ENCODE measurements at regions not wholly inside any gene's neighbourhood (a gene's known extent, or its start where the extent isn't known, plus 50 kb on each side); places are given as distances from the start of the nearest gene placed in this dataset.

- intact Hi-C loops (cut with micrococcal nuclease), result no loop called here
Observed at GRCh38 chr15:39142500-39142899, 438.4 kb upstream of the THBS1 start.

- intact Hi-C loops (cut with micrococcal nuclease), result no loop called here
Observed at GRCh38 chr15:39143479-39143878, 437.4 kb upstream of the THBS1 start.

DNA sequence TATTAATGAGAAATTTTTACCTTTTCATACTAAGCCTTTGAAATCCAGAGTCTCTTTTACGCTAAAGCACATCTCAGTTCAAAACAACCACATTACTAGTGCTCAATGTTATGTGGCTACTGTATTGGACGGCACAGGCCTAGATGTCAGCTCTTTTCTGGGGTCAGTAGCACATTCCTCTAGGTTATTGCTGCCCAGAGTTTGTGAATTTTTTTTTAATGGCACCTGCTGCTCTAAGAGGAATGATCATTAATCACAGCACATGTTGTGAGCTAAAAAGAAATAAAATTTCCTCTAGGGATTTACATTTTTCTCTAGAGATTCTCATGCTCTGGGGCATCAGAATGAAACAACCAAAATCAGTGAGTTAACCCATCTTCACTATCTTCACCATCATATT, 436.8 kb upstream of the THBS1 start:
- intact Hi-C loops (cut with micrococcal nuclease), result no loop called here

GRCh38 chr15:39144613-39145499, 436.0 kb upstream of the THBS1 start:
- intact Hi-C loops (cut with micrococcal nuclease), result no loop called here

DNA sequence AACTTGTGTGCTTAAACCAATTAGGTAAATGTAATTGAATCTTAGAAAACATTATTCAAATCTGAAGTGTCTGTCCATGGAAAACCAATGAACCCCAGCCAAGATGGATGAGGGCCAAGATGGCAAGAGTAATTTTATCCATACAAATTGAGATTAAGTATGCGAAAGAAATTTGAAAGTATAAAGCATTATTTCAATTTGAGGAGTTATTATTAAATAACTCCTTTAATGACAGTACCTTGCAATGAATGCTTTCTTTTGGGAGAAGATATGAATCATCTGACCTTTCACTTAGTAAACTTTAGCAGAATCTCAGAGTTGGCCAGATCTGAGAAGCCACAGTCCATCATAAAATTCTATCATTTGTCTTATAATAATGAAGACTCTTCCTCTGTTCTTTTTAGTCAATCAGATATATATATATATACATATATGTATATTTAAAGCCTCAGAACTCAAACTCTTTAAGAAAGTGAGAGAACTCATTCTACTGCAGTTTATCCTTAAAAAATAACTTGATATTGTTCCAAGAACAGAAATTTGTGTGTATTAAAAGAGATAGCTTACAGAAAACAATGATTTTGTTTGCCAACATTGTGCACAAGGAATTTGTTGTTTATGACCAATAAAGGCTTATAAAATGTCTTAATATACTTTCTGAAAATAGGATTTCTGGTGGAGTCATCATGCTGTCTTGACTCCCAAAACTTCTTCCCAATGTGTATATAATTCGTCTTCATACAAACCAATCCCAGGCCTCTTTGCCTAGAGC, 434.8 kb upstream of the THBS1 start:
- intact Hi-C loops (cut with micrococcal nuclease), result no loop called here

DNA sequence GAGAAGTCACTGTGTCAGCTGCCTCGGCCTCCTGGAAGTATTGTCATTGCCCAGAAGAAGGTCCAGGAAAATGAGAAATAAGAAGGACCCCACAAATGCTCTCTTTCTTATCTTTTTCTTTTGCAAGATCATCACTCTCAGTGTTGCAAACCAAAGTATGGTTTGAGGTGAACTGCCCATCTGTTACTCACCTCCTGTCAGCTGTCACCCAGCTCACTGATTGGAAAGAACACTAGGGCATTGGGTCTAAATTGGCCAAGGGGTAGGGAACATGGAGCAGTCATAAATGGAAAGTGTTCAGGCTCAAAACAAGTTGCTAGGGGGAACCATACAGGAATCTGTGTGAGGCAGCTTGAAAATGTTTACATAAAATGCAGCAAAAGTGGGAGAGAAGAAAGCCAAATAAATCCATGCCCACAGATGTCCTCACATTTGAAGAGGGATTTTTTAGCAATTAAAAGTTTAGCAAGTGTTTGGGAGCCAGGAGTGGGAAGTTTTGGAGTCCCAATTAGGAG, 431.2 kb upstream of the THBS1 start:
- intact Hi-C loops (cut with micrococcal nuclease), result no loop called here

- intact Hi-C loops (cut with micrococcal nuclease), result no loop called here
Observed at GRCh38 chr15:39151545-39151944, 429.3 kb upstream of the THBS1 start.

DNA sequence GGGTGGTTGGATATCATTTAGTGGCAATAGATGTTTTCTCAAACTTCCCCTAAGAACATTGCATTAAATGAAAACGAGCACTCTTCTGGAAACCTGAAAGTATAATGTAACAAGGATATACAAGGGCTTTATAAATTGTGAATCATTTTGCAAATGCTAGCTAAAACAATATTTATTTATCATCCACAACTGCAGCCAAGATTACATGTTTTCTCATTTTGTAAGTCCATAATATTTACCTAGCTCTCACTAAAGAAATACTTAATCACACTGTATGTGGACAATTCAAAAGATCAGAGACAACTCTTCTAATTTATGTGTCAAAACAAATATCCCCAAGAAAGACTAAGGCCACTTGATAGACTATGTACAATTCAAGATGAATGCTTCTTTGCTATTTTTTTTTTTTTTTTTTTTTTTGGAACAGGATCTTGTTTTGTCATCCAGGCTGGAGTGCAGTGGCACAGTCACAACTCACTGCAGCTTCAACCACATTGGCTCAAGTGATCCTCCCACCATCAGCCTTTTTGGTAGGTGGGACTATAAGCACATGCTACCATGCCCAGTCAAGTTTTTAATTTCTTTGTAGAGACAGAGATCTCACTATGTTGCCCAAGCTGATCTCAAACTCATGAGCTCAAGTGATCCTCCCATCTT, 427.7 kb upstream of the THBS1 start:
- intact Hi-C loops (cut with micrococcal nuclease), result no loop called here

GRCh38 chr15:39153716-39154115, 427.2 kb upstream of the THBS1 start:
- intact Hi-C loops (cut with micrococcal nuclease), result no loop called here

DNA sequence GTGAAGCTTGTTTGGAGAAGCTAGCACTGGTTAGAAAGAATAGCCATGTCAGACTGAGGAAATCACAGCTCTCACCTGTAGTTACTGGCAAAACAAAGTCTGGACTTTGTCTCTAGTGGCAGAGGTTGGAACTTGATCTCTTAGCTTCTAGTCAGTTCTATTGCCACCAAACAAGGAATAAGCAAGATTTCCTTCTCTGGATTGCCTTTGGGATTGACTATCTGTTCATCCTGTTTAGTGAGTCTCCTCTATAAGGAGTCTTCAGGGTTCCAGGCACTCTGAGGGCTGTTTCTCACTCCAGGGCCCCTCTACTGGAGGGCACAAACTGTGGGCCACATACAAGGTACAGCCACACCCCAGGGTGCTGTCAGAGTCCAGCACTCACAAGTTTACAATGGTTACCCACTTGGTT, 426.6 kb upstream of the THBS1 start:
- intact Hi-C loops (cut with micrococcal nuclease), result no loop called here

DNA sequence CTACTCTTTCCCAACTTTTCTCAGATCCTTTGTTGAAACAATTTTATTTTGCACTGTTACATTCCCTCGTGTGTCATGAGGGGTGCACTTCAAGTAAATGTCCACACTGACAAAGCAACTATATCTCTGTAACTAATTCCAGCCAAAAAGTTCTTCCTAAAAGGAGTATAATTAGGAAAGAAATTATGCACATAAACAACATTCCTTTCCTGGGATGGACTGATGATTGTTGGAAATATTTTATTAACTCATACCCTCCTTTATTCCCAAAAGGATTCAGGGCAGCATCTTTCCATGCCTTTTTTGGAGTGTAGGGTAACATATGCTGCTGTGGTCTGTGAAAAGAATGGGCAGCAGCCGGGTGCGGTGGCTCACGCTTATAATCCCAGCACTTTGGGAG, 426.1 kb upstream of the THBS1 start:
- intact Hi-C loops (cut with micrococcal nuclease), result no loop called here

DNA sequence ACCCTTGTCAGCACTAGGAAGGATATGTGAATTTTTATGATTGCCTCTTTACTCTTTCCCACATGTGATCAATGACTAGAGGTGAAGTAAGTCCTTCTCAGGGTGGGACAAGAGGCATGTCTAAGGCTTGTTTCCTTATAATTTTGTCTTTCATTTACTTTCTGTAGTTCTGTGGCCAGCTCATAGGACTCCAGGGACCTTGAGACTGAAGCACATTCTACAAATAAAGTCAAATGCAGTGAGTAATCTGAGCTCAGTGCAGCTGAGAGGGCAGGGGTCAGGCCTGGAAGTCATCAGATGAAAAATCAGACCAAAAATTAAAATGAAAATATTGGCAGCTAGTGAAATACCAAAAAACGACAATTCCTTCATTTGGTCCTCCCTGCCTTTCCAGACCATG, 424.7 kb upstream of the THBS1 start:
- intact Hi-C loops (cut with micrococcal nuclease), result no loop called here

DNA sequence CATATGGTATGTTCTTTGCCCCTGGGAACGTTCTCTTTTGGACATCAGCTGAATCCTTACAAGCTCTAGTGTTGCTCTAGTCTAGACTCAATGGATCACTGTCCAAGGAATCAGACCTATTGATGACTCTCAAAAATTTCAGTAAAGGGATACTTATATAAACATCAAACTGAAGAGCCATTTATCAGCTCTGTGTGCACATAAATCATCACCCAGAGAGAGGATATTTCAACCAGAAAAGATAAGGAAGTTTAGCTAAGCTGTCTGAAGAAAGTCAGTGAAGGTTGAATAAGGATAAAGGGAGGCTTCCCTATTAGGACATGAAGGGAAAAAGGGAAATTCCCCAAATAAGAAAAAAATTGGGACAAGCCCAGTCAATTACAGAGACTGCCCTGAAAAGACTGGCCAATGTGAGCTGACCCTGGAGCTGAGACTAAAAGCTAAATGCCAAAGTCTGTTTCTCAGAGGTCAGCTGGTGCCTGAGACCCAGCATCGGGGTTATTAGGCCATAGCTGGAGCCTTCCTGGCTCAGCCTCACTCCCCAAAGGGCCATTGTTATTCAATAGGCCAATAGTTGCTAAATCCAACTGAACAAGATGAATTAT, 424.1 kb upstream of the THBS1 start:
- intact Hi-C loops (cut with micrococcal nuclease), result no loop called here

DNA sequence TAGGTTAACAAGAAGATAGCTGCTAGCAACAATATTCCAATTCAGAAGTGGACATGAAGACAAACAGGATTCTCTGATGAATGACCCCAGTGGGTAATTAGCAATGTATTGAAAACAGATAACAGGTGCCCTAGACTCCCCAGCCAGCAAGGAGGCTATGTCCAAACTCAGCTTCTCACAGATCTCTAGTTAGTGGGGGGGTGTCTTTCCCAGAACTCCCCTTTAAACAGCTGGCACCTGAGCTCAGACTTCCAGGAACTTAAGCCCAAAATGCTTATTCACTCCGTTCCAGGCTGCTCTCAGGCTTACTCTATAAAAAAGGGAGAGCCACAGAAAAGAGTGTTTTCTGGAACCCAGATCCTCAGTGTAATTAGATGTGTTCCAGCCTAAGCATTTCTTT, 423.0 kb upstream of the THBS1 start:
- intact Hi-C loops (cut with micrococcal nuclease), result no loop called here

DNA sequence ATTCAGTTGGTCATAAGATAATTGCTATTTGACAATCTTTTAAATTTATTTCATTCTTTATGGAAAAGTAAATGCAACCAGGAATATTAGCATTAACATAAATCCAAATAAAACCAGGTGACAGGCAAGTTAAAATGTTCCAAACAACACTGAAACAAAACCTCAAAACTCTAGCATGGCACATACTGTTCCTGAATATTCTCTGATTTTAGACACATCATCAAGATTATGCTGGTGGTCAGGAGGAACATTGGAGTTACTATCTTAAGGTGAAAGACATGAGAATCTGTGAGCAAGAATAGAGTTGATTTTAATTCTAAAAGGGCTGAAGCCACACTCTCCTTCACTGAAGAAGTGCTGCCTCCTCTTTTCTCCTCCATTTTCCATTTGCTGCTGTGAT, 421.0 kb upstream of the THBS1 start:
- intact Hi-C loops (cut with micrococcal nuclease), result no loop called here

- intact Hi-C loops (cut with micrococcal nuclease), result no loop called here
Observed at GRCh38 chr15:39161096-39161495, 419.8 kb upstream of the THBS1 start.

DNA sequence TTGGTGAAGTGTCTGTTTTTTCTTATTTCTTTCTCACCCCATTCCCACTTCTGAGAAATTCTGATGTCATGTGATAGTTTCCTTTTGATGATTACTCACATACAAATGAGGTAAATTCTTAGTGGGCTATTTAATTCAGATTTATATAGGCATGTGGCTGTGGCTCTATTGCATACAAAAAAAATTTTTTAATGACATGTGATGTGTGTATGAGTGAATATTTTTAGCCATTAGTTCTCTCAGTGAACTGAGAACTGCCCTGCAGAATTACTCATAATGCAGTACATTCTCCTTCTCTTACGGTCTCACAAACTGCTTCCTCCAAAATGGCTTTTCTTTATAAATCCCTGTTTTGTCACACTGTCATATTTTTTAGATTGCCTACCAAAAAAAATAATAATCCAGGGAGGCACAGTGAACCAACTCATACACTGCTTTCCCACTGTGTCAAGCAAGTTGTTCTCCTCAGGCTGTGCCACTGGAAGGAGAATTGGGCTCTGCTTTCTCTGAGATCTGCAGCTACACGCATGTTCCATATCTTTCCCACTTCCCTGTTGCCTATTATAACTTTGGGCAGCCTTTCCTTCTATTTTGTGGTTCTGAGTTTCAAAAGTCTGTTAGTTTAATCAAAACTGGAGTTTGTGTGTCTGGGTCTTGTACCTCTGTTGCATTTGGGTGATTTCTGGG, 415.7 kb upstream of the THBS1 start:
- intact Hi-C loops (cut with micrococcal nuclease), result no loop called here

GRCh38 chr15:39167164-39168058, 413.5 kb upstream of the THBS1 start:
- intact Hi-C loops (cut with micrococcal nuclease), result no loop called here

- intact Hi-C loops (cut with micrococcal nuclease), result no loop called here
Observed at GRCh38 chr15:39171944-39172368, 408.9 kb upstream of the THBS1 start.
